A549 (cell line): ENCODE measurements at regions not wholly inside any gene's neighbourhood (a gene's known extent, or its start where the extent isn't known, plus 50 kb on each side); places are given as distances from the start of the nearest gene placed in this dataset.

Source experiments
- BCL3 ChIP-seq: fragments of >200 bp; sonication (Bioruptor Twin); formaldehyde crosslinking; IDR thresholded peaks from 3 replicates; pipeline ENCODE4 v1.6.1; 2016
- BHLHE40 ChIP-seq: IDR thresholded peaks from 2 replicates; pipeline ENCODE4 v1.6.1; 2012; ENCODE audit warnings: low read depth, low read length, inconsistent platforms
- CEBPB ChIP-seq, 2 experiments: fragments of >200 bp in 1 of 2; sonication (Bioruptor Twin) in 1 of 2; formaldehyde crosslinking in 1 of 2; IDR thresholded peaks; 2 replicates each; pipeline ENCODE4 v1.6.1; 2012 to 2016
- MYC ChIP-seq: IDR thresholded peaks from 2 replicates; pipeline ENCODE4 v1.6.1; 2012; ENCODE audit warnings: mild to moderate bottlenecking, inconsistent platforms, low read length, improper control_type of control experiment, borderline replicate concordance
- NPAS2 ChIP-seq: fragments of 250-450 bp; sonication (Bioruptor Pico); IDR thresholded peaks from 2 replicates; pipeline ENCODE4 v1.8.0; 2022; ENCODE audit warnings: mild to moderate bottlenecking, moderate library complexity, borderline replicate concordance
- NR3C1 ChIP-seq: fragments of >200 bp; sonication (Bioruptor Twin); formaldehyde crosslinking; IDR thresholded peaks from 3 replicates; pipeline ENCODE4 v1.6.1; 2017
- POLR2A ChIP-seq: IDR thresholded peaks from 2 replicates; pipeline ENCODE4 v1.6.1; 2012; ENCODE audit warnings: mild to moderate bottlenecking, low read length
- RAD21 ChIP-seq, 2 experiments: fragments of >200 bp in 1 of 2; sonication (Bioruptor Twin) in 1 of 2; formaldehyde crosslinking in 1 of 2; IDR thresholded peaks in 1 of 2; conservative IDR thresholded peaks in 1 of 2; 2 replicates in 1 of 2; 3 replicates in 1 of 2; pipeline ENCODE4 v1.6.1; 2012 to 2018; ENCODE audit warnings: inconsistent platforms in 1 of 2
- REST ChIP-seq: fragments of 200-600 bp; sonication (generic); IDR thresholded peaks from 2 replicates; pipeline ENCODE4 v1.6.1; 2016; ENCODE audit warnings: antibody characterized with exemption, mild to moderate bottlenecking, moderate library complexity
- ZC3H11A ChIP-seq: fragments of 450-650 bp; IDR thresholded peaks from 2 replicates; pipeline ENCODE4 v1.6.1; 2014; ENCODE audit warnings: antibody characterized with exemption, mild to moderate bottlenecking
- TF ChIP-seq, protein P1 (sequence below): fragments of >200 bp; sonication (Bioruptor Twin); formaldehyde crosslinking; IDR thresholded peaks from 3 replicates; pipeline ENCODE4 v1.5.1; 2016
- TF ChIP-seq, protein P2 (sequence below): fragments of 450-650 bp; IDR thresholded peaks from 2 replicates; pipeline ENCODE4 v1.6.1; 2014; ENCODE audit warnings: antibody characterized with exemption
- TF ChIP-seq, protein P3 (sequence below): IDR thresholded peaks from 2 replicates; pipeline ENCODE4 v1.6.1; 2012

GRCh38 chr15:100726421-100727190 lies 124.2 kb downstream of the ASB7 start:
- no peak for TF ChIP-seq NPAS2 (CRISPR knock-in tag)
- TF ChIP-seq, protein P1, sequence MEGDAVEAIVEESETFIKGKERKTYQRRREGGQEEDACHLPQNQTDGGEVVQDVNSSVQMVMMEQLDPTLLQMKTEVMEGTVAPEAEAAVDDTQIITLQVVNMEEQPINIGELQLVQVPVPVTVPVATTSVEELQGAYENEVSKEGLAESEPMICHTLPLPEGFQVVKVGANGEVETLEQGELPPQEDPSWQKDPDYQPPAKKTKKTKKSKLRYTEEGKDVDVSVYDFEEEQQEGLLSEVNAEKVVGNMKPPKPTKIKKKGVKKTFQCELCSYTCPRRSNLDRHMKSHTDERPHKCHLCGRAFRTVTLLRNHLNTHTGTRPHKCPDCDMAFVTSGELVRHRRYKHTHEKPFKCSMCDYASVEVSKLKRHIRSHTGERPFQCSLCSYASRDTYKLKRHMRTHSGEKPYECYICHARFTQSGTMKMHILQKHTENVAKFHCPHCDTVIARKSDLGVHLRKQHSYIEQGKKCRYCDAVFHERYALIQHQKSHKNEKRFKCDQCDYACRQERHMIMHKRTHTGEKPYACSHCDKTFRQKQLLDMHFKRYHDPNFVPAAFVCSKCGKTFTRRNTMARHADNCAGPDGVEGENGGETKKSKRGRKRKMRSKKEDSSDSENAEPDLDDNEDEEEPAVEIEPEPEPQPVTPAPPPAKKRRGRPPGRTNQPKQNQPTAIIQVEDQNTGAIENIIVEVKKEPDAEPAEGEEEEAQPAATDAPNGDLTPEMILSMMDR: no peak
- no peak for TF ChIP-seq BCL3
- TF ChIP-seq POLR2A: no peak
- no peak for TF ChIP-seq CEBPB (IDR thresholded peaks at IDR 0.05)
- TF ChIP-seq REST: no peak
- TF ChIP-seq, protein P2, sequence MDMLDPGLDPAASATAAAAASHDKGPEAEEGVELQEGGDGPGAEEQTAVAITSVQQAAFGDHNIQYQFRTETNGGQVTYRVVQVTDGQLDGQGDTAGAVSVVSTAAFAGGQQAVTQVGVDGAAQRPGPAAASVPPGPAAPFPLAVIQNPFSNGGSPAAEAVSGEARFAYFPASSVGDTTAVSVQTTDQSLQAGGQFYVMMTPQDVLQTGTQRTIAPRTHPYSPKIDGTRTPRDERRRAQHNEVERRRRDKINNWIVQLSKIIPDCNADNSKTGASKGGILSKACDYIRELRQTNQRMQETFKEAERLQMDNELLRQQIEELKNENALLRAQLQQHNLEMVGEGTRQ: no peak
- TF ChIP-seq BHLHE40: no peak
- TF ChIP-seq, protein P3, sequence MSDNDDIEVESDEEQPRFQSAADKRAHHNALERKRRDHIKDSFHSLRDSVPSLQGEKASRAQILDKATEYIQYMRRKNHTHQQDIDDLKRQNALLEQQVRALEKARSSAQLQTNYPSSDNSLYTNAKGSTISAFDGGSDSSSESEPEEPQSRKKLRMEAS: no peak
- TF ChIP-seq NR3C1: no peak
- no peak for TF ChIP-seq ZC3H11A
- TF ChIP-seq RAD21 (conservative IDR thresholded peaks at IDR 0.05 in 1 of 2, IDR thresholded peaks at IDR 0.05 in 1 of 2): no peak
- TF ChIP-seq MYC: no peak
